ENCODE measurements at regions not wholly inside any gene's neighbourhood (a gene's known extent, or its start where the extent isn't known, plus 50 kb on each side); places are given as distances from the start of the nearest gene placed in this dataset.

GRCh38 chr3:144312702-144313101 is 341.1 kb downstream of the DIPK2A start:
- DNase-seq, result no peak

GRCh38 chr3:144314946-144315345 is 343.3 kb downstream of the DIPK2A start:
- DNase-seq, result no peak

GRCh38 chr3:144317961-144318360 is 346.3 kb downstream of the DIPK2A start:
- no peak for DNase-seq

DNA sequence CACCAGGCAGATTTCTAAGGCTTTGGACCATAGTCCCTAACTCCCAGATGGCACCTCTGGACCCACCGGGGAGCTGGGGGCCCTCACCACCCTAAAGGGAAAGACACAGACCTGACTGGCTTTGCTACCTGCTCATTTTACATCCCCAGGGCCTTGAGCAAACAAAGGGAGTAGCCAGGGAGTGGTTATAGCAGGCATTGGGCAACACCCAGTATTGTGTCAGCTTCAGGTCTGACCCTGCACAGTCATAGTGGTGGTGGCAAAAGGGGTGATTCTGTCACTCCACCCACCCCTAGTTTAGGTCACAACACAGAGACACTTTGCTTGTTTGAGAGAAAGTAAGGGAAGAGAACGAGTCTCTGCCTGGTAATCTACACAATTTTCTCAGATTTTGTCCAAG is 352.5 kb downstream of the DIPK2A start:
- no peak for DNase-seq

DNA sequence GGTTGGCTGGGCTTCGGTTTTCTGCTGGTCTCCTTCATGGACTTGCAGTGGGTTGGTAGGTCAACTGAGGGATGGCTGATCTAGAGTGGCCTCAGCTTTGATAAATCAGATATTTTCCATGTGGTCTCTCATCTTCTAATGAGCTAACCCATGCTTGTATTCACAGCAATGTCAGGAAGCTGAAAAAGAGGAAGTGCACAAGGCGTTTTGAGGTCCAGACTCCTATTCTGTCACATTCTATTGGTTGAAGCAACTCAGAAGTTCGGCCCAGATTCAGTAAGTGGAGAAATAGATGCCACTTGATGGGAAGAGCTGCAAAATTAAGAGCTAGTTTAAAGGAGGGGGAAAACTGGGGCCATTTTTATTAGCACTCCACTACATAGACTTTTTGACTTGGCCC is 361.2 kb downstream of the DIPK2A start:
- DNase-seq, result no peak

DNA sequence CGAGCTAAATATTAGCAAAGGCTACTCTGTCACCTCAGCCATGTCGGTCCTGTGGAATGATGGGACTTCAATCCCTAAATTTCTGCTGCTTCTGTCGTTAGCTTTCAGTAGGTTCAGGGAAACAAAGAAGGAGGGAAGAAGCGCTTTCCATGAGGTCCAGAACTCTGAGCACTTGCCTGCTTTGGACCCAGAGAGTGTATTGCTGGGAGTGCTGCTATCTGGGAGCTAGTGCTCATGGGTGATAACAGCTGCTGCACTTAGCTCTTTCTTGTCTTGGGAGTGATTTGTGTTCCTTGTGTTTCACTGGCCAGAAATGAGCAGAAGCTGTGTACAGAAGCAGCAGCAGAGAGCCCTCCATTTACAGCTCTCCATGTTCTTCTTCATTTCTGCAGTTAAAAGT is 369.8 kb downstream of the DIPK2A start:
- no peak for DNase-seq

DNA sequence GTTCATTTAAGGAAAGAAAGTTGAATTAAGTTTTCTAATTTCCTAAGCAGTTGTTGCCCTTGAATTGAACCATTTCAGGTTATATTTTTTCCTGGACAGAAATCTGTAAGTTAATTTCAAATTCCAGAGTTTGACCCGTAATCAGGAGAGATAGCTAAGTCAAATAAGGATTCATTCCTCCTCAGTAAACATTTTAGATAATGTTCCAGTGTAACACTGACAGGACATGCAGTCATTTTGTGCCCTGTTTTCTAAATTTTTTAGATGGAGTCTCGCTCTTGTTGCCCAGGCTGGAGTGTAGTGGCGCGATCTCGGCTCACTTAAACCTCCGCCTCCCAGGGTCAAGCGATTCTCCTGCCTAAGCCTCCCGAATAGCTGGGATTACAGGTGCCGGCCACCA is 371.7 kb downstream of the DIPK2A start:
- DNase-seq, result no peak

GRCh38 chr3:144343777-144344176 is 372.2 kb downstream of the DIPK2A start:
- DNase-seq, result no peak

- DNase-seq, result no peak
These were observed 373.4 kb downstream of the DIPK2A start for GRCh38 chr3:144344925-144345548.

GRCh38 chr3:144350125-144350524 is 378.5 kb downstream of the DIPK2A start:
- no peak for DNase-seq

DNA sequence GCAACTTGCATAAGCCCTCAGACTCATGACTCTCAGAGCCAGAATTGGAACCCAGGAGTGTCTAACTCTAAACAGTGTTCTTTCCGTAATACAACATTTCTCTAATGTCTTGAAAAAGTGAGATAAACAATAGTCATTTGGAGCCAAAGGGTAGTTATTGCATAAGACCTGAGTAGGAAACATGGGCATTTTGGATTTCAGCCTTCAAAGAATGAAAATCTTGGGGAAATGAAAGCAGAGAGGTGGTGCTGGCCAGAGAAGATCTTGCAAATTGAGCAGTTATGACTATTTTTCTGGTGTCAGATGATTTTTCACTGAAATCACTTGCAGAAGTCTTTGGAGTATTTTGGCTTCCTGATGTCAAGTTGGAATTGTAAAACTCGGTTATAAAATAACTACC is 379.4 kb downstream of the DIPK2A start:
- DNase-seq, result no peak

DNA sequence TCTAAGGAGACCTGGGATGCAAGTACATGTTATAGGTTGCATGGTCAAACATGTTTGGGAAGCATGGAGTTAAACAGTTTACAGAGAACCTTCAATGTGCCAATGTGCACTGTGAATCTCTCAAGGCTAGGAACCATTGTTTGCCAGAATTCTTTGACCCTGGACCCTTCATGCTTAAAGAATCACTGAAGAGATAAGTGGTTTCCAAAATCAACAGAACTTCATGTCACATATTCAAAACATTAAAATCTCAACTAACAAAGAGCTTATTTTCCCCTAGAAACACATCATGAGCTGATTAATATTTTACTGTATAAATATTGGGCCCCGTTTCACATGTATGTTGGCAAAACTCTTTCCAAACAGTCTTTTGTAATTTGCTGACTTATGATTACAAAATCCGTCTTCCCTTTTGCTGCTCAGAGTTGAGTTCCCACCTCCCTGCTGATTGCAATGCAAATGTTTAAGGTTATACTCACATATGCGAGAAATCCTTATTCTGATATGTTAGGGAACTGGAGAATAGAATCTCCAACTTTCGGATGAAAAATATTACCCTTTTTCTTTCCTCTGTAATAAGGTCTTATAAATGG is 380.2 kb downstream of the DIPK2A start:
- DNase-seq, result no peak

DNA sequence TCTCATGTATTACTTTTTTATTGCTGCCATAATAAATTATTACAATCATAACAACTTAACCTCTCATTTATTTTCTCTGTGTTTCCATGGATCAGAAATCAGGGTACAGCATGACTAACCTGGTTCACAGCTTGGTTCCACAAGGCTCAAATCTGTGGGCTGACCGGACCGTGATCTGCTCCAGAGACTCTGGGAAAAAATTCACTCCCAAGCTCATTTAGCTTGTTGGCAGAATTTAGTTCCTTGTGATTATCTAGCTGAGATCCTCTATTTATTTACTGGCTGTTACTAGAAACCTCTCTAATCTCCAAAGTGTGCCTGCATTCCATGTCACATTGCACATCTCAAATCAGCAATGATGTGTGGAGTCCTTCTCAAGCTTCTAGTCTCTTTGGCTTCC is 386.6 kb downstream of the DIPK2A start:
- no peak for DNase-seq

DNA sequence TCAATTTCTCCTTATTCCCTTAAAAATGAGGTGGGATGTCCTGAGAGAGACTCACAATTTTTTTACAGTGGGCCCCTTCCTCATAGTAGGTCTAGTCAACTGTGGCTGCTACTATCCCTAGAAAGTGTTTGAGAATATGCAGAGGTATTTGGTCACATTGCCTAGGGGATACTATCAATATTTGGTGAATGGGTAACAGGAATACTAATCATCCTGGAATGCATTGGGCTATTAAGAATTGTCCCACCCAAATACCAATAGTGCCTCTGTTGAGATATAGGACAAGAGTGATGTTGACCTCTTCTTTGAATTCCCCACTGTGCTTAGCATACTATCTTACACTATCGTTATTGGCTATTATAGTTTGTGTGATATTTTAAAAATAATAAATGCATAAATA is 389.4 kb downstream of the DIPK2A start:
- DNase-seq, result no peak

GRCh38 chr3:144362126-144362525 is 390.5 kb downstream of the DIPK2A start:
- DNase-seq, result no peak

- no peak for DNase-seq
These were observed 392.2 kb downstream of the DIPK2A start for GRCh38 chr3:144363856-144364255.

DNA sequence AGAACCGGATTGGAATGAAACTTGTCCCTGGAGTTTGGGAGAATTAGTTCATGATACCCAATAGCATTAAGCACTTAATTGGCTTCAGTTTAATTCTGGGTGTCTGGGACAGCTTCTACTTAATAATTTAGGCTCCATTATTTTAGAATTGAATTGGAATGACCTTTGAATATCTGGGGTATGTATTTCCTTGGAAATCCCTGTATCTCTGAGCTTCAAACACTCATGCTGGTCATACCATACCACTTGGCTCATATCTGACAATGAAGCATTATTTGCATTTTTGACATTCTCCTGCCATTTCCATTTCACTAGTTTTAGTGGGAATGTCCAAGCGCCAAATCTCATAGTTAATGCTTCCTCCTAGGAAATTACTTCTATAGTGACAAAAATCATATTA is 393.1 kb downstream of the DIPK2A start:
- no peak for DNase-seq

GRCh38 chr3:144369129-144369879 is 397.7 kb downstream of the DIPK2A start:
- peak; percentile 51 for DNase-seq

- DNase-seq, result no peak
These were observed 403.5 kb downstream of the DIPK2A start for GRCh38 chr3:144375088-144375487.

GRCh38 chr3:144380849-144381248 is 409.2 kb downstream of the DIPK2A start:
- no peak for DNase-seq

GRCh38 chr3:144381607-144382006 is 410.0 kb downstream of the DIPK2A start:
- no peak for DNase-seq

GRCh38 chr3:144384241-144384979 is 412.8 kb downstream of the DIPK2A start:
- DNase-seq, result no peak

- no peak for DNase-seq
These were observed 419.2 kb downstream of the DIPK2A start for GRCh38 chr3:144390786-144391185.

- no peak for DNase-seq
These were observed 419.6 kb downstream of the DIPK2A start for GRCh38 chr3:144391236-144391635.
